GM19468 (cell line): ENCODE measurements at regions not wholly inside any gene's neighbourhood (a gene's known extent, or its start where the extent isn't known, plus 50 kb on each side); places are given as distances from the start of the nearest gene placed in this dataset.
A peak's percentile ranks its signal among the peaks of the same experiment; 100 is the strongest.

ENCODE experiments used
- ATAC-seq: cut with Tn5 transposase; IDR thresholded peaks from one replicate; pipeline ENCODE4 v1.9.1; 2021; ENCODE audit warnings: mild to moderate bottlenecking, moderate library complexity, moderate number of reproducible peaks; ENCODE audit not compliant: unreplicated experiment; ENCODE audit errors: extremely low read depth

GRCh38 chr7:37504801-37505200, 56.1 kb upstream of the ELMO1 start:
- ATAC-seq, result no peak

- ATAC-seq, result no peak
These were observed 57.2 kb upstream of the ELMO1 start for GRCh38 chr7:37505750-37506353.

DNA sequence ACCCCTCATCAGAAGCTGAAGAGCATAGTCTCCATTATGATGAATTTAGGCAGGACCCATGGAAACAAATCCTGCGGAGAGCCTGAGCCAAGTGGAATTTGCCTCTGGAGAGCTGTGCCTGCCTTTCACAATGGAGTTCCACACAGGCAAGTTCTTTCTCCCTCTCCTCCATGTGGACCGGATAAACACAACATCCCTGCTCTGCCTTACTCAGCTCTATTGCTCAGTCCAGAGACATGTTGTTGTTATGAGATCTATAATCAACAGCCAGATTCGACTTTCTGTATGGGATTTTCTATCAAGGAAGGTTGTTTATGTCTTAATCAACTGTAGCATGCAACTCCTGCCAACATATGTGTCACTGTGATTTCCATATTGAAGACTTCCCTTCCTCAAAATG, 59.5 kb upstream of the ELMO1 start:
- no peak for ATAC-seq

GRCh38 chr7:37510043-37510634, 61.5 kb upstream of the ELMO1 start:
- ATAC-seq, result no peak

DNA sequence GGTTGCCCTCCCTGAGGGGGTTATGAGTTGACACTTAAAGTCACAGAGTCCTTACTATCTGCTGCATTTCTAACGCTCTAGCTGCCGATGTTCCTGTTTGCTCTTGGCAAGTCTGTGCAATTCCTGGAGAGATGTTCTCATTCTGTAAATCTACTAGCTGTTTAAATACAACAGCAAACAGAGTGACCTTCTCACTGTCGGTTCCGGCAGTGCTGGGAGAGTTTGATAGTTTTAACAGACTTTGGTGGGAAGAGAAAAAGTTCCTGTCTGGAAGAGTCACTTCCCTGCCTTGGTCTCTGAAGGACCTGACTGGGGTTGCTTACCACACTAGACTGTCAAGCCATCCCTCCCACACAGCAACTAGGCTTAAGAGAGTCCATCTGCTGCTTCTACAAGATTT, 63.3 kb upstream of the ELMO1 start:
- no peak for ATAC-seq

GRCh38 chr7:37514497-37514896, 65.8 kb upstream of the ELMO1 start:
- ATAC-seq, result no peak

GRCh38 chr7:37516664-37517063, 68.0 kb upstream of the ELMO1 start:
- no peak for ATAC-seq

- no peak for ATAC-seq
These were observed 69.6 kb upstream of the ELMO1 start for GRCh38 chr7:37518266-37518665.

- ATAC-seq, result no peak
These were observed 75.4 kb upstream of the ELMO1 start for GRCh38 chr7:37524056-37524455.

DNA sequence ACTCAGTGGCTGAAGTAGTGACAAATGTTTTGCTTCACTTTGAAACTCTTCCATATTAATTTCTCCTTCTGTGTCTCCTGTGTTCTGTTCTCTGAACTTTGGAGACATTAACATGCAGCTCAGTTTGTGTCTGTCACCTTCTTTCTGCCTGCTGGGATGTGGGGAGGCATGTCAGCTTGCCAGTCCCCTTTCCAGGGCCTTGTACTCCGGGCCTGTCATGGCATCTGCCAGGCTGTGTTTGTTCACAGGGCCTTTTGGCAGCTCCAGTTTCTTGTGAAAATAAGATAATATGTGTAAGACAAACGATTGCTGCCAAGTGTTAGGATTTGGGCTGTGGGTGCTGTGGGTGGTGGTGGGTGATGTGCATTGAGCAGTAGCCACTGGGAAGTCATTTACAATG, 76.1 kb upstream of the ELMO1 start:
- no peak for ATAC-seq

GRCh38 chr7:37526623-37527022, 78.0 kb upstream of the ELMO1 start:
- no peak for ATAC-seq

GRCh38 chr7:37527109-37527508, 78.4 kb upstream of the ELMO1 start:
- ATAC-seq, result no peak

DNA sequence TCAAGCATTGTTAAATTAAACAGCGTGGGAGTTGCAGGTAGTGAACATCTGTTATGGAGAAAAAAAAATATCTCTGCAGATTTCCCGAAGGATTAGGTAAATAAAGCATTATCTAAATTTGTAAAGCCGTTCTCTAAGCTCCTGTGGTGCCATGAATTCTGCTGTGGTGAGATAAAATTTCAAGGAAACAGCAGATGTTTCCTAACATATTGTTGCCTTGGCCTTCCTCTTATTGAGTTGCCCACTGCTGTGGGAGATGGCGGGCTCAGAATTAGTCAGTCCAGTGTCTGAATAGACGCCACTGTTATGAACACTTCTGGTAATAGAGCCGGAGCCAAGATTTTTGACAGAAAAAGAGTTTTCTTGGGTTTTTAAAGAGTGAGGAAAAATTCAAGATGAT, 82.6 kb upstream of the ELMO1 start:
- no peak for ATAC-seq

GRCh38 chr7:37532636-37533035, 84.0 kb upstream of the ELMO1 start:
- no peak for ATAC-seq

GRCh38 chr7:37534893-37535610, 86.4 kb upstream of the ELMO1 start:
- no peak for ATAC-seq

- no peak for ATAC-seq
These were observed 87.2 kb upstream of the ELMO1 start for GRCh38 chr7:37535841-37536240.

DNA sequence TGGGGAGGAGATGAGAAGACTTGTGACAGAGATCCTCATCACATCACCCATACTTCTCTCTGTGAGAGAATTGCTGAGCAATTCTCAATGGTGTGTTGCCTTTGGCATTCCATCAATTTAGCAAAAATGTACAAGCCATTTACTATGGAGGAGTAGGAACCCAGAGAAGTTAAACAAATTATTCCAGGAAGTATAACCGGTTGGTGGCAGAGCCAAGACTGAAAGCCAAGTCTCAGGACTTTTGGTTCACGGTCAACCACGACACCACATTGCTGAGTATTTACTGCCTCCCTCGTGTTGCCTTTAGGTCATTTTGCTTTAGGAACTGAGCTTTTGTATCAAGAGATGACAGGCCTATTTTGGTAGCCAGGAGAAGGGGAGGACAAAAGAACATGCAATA, 88.0 kb upstream of the ELMO1 start:
- ATAC-seq, result no peak

GRCh38 chr7:37537439-37537838, 88.8 kb upstream of the ELMO1 start:
- no peak for ATAC-seq

DNA sequence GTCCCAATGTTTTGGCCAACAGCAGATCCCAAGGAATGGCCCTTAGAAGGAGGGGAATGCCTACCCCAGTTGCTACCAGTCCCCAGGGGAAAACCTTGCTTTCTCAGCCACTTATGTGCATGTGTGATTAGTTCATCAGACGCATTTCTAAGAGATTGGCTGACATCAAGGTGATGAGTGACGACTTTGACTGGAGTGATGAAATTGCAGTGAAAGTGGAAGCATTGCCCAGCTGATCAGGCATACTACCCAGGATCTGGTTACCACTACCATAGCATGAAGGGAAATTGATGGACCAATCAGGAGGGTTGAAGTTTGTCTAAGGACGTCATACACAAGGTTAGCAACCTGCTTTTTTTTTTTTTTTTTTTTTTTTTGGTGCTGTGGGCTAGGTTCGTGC, 90.3 kb upstream of the ELMO1 start:
- ATAC-seq, result no peak

DNA sequence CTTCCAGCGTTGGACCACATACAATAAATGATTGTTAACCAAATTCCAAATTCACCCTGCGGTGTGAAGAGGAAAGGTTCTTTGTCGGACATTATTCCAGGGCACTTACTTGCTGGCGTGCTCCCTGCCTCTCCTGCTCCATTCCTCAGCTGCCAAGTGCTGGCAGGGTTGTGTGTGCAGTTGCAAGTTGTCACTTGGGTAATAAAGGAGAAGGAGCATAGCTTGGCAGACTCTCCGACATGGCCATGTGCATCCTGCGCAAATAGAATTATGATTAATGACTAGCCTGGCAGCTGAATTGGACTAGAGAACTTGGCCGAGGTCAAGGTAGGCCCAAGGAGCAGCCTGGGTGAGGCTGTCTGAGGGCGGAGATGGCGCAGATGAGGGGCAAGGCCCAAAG, 92.3 kb upstream of the ELMO1 start:
- ATAC-seq, result no peak

GRCh38 chr7:37541810-37542443, 93.3 kb upstream of the ELMO1 start:
- ATAC-seq, result peak; percentile 92
